ENCODE measurements at regions not wholly inside any gene's neighbourhood (a gene's known extent, or its start where the extent isn't known, plus 50 kb on each side); places are given as distances from the start of the nearest gene placed in this dataset.

DNA sequence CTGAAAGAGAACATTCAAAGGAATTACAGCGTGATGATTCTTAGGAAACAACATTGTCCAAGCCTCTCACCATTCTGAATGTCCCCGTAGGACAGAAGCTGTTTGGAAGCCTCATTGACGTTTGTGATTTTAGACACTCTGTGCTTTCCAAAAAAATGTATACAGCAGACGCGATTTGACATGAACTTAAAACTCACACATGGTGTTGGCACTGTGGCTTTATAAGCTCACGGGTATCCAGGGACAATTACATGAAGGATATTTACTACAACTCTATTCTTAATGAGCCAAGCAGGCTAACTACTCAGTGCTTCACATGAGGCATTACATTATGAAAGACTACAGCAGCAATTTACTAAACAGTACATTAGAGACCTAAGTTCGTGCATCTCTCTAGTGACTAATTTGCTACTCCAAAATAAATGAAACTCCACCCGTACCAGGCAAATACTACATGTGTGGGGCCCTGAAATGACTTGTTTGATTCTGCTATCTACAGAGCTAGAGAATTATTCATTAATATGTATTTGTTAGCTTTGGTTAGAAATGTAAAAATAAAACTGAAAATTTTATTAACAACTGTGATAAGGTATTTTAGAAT is 620.7 kb downstream of the SPRY1 start:
- TF ChIP-seq, protein P1, sequence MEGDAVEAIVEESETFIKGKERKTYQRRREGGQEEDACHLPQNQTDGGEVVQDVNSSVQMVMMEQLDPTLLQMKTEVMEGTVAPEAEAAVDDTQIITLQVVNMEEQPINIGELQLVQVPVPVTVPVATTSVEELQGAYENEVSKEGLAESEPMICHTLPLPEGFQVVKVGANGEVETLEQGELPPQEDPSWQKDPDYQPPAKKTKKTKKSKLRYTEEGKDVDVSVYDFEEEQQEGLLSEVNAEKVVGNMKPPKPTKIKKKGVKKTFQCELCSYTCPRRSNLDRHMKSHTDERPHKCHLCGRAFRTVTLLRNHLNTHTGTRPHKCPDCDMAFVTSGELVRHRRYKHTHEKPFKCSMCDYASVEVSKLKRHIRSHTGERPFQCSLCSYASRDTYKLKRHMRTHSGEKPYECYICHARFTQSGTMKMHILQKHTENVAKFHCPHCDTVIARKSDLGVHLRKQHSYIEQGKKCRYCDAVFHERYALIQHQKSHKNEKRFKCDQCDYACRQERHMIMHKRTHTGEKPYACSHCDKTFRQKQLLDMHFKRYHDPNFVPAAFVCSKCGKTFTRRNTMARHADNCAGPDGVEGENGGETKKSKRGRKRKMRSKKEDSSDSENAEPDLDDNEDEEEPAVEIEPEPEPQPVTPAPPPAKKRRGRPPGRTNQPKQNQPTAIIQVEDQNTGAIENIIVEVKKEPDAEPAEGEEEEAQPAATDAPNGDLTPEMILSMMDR (IDR thresholded peaks at IDR 0.05; ENCODE audit: insufficient read depth, low read depth, low read length), result no peak
- TF ChIP-seq EZH2 (IDR thresholded peaks at IDR 0.05; ENCODE audit: insufficient read depth, low read length), result no peak
